MCF 10A (cell line): ENCODE measurements at regions not wholly inside any gene's neighbourhood (a gene's known extent, or its start where the extent isn't known, plus 50 kb on each side); places are given as distances from the start of the nearest gene placed in this dataset.

Experiments used
- BruUV-seq: library from RNA; stranded (reverse); fragments of 400-500 nt; replicated peaks from 2 replicates; lab custom pipeline; 2021; lab: Mats Ljungman, UMichigan
- CTCF ChIA-PET: fragments of 300-600 bp; sonication (Branson Sonifier 250); formaldehyde crosslinking; extraction: SDS; loops from one replicate; lab custom pipeline; 2021; ENCODE audit warnings: antibody characterized with exemption, inconsistent platforms; lab: Yijun Ruan, JAX
- POLR2A ChIA-PET: fragments of 300-600, 350-650 bp; sonication (Branson Sonifier 250); formaldehyde crosslinking; extraction: SDS; loops from one replicate; lab custom pipeline; 2020; ENCODE audit warnings: antibody characterized with exemption, inconsistent platforms; lab: Yijun Ruan, JAX
- DNase-seq: peaks from one replicate; pipeline ENCODE4 v3.0.0-alpha.2; 2018; ENCODE audit not compliant: unreplicated experiment
- H3K27ac Mint-ChIP-seq: one replicate; pipeline ENCODE4 v1.8.0; 2022; ENCODE audit warnings: mild to moderate bottlenecking, low read depth, mixed read lengths; ENCODE audit not compliant: unreplicated experiment
- H3K27me3 Mint-ChIP-seq: one replicate; pipeline ENCODE4 v1.8.0; 2022; ENCODE audit warnings: mixed read lengths; ENCODE audit not compliant: insufficient read depth, unreplicated experiment
- H3K36me3 Mint-ChIP-seq: one replicate; pipeline ENCODE4 v1.8.0; 2022; ENCODE audit warnings: mild to moderate bottlenecking, moderate library complexity, mixed read lengths; ENCODE audit not compliant: insufficient read depth, unreplicated experiment
- H3K4me1 Mint-ChIP-seq: one replicate; pipeline ENCODE4 v1.8.0; 2022; ENCODE audit warnings: mixed read lengths; ENCODE audit not compliant: insufficient read depth, unreplicated experiment
- H3K4me3 Mint-ChIP-seq: one replicate; pipeline ENCODE4 v1.8.0; 2022; ENCODE audit warnings: mild to moderate bottlenecking, moderate library complexity, mixed read lengths; ENCODE audit not compliant: unreplicated experiment
- H3K9me3 Mint-ChIP-seq: one replicate; pipeline ENCODE4 v1.8.0; 2022; ENCODE audit warnings: mixed read lengths; ENCODE audit not compliant: unreplicated experiment
- intact Hi-C: fragments of 100-400 bp; cut with micrococcal nuclease; formaldehyde crosslinking; loops from 2 replicates; pipeline ENCODE4 v1.14.1; 2022
- TF ChIP-seq, protein P1 (sequence below): fragments of 200-600 bp; IDR thresholded peaks from one replicate; pipeline ENCODE4 v1.8.0; 2022; ENCODE audit warnings: antibody characterized with exemption, mild to moderate bottlenecking; ENCODE audit not compliant: unreplicated experiment

DNA sequence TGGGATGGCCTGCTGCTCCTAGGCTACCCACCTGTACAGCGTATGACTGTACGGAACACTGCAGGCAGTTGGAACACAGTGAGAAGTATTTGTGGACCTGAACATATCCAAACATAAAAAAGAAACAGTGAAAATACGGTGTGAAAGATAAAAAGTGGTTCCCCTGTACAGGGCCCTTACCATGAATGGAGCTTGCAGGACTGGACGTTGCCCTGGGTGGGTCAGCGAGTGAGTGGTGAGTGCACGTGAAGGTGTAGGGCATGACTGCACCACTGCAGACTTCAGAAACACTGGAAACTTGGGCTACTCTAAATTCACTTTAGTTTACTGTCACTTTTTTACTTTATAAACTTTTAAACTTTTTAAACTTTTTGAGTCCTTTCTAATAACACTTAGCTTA, 71.2 kb upstream of the SLC6A6 start:
- Mint-ChIP-seq H3K4me3 (no peak overlapping the region), H3K27me3 (no peaks in the 10 kb centered on the region), H3K36me3 (no peaks in the 10 kb centered on the region), H3K27ac (no peak overlapping the region), H3K4me1 (peaks cover under 1% of the 10 kb centered on the region), H3K9me3 (peaks cover 5% of the 10 kb centered on the region)
- TF ChIP-seq, protein P1, sequence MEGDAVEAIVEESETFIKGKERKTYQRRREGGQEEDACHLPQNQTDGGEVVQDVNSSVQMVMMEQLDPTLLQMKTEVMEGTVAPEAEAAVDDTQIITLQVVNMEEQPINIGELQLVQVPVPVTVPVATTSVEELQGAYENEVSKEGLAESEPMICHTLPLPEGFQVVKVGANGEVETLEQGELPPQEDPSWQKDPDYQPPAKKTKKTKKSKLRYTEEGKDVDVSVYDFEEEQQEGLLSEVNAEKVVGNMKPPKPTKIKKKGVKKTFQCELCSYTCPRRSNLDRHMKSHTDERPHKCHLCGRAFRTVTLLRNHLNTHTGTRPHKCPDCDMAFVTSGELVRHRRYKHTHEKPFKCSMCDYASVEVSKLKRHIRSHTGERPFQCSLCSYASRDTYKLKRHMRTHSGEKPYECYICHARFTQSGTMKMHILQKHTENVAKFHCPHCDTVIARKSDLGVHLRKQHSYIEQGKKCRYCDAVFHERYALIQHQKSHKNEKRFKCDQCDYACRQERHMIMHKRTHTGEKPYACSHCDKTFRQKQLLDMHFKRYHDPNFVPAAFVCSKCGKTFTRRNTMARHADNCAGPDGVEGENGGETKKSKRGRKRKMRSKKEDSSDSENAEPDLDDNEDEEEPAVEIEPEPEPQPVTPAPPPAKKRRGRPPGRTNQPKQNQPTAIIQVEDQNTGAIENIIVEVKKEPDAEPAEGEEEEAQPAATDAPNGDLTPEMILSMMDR: no peak
- BruUV-seq: no TSS peak
- DNase-seq: no peak
- CTCF ChIA-PET: interaction anchor here (0.6 to 1.5 kb wide), 3 partner anchors 130 to 301 kb away, joined by 3 to 6 read pairs (median 3); no protein-coding TSS in a partner anchor
- POLR2A ChIA-PET: interaction anchor here (0.6 to 0.7 kb wide), 2 partner anchors 590 to 1596 kb away, joined by 3 read pairs; no protein-coding TSS in a partner anchor
- intact Hi-C loops: no loop called here

DNA sequence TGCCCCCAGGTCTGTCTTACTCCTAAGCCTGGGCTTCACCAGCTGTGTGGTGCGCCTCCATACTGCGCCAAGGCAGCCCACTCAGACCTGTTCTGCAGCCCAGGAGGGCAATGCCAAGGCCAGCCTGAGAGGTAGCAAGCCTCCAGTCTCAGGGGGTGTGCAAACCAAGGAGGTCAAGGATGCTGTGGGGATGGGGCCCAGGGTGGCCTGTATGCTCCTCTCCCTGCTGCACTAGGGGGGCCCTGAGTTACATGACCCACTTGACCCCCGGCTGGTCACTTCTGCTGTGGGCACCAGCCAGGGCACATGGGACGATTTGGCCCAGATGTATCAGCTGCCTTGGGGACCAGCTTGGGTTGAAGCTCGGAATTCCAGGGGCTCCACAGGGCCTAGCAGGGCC, 70.0 kb upstream of the SLC6A6 start:
- H3K4me1 Mint-ChIP-seq: peaks cover 6% of the 10 kb centered on the region
- CTCF ChIA-PET: interaction anchor here (0.7 kb wide), 2 partner anchors 70 to 131 kb away, joined by 3 read pairs; no protein-coding TSS in a partner anchor
- peaks cover 6% of the 10 kb centered on the region for H3K27me3 Mint-ChIP-seq
- intact Hi-C loops: no loop called here
- H3K9me3 Mint-ChIP-seq: peaks cover 5% of the 10 kb centered on the region
- no peak overlapping the region for H3K4me3 Mint-ChIP-seq
- no peak for DNase-seq
- H3K27ac Mint-ChIP-seq: no peak overlapping the region
- H3K36me3 Mint-ChIP-seq: no peaks in the 10 kb centered on the region
- BruUV-seq: no TSS peak
- TF ChIP-seq, protein P1: no peak
- POLR2A ChIA-PET: no interaction called here

DNA sequence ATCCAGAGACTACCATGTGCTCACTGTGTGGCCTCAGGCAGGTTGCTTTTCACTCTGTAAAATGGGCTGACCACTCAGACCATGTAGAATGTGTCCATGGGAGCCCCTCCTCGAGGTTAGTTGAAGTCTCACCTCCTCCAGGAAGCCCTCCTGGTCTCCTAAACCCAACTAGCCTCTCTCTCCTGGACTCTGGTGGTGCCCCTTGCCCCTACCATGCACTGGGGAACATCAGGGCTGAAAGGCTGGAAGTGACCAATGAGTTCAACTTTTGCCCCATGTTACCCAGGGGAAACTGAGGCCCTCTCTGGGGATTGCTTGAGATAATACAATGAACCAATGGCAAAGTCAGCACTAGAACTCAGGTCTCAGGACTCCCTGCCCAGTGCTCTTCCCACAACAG, 69.2 kb upstream of the SLC6A6 start:
- Mint-ChIP-seq H3K9me3 (peaks cover 5% of the 10 kb centered on the region), H3K27ac (no peak overlapping the region), H3K4me1 (peaks cover 6% of the 10 kb centered on the region), H3K4me3 (no peak overlapping the region), H3K27me3 (peaks cover 14% of the 10 kb centered on the region), H3K36me3 (no peaks in the 10 kb centered on the region)
- BruUV-seq: no TSS peak
- POLR2A ChIA-PET: no interaction called here
- intact Hi-C loops: no loop called here
- no peak for DNase-seq
- TF ChIP-seq, protein P1: no peak
- CTCF ChIA-PET: interaction anchor here (1.6 kb wide), 1 partner anchor 130 kb away, joined by 4 read pairs; no protein-coding TSS in a partner anchor

DNA sequence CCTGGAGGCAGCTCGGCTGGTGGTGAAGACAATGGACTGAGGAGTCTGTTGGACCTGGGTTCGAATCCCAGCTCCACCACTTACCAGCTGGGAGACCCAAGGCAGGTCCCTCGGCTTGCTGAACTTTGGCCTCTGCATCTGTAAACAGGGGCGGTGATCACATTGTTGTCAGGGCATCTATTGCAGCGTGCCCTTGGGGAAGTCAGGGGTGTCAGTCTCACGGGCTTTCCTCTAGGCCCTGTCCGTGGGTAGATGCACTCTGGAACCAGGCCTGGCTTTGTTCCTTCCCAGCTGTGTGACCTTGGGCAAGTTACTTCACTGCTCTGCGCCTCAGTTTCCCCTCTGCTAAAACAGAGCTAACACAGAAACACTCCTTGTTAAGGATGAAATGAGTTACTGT, 68.8 kb upstream of the SLC6A6 start:
- ChIA-PET CTCF (interaction anchor here (1.6 kb wide), 1 partner anchor 130 kb away, joined by 4 read pairs; no protein-coding TSS in a partner anchor), POLR2A (no interaction called here)
- DNase-seq: no peak
- peaks cover 18% of the 10 kb centered on the region for H3K27me3 Mint-ChIP-seq
- no peak overlapping the region for H3K4me3 Mint-ChIP-seq
- H3K36me3 Mint-ChIP-seq: no peaks in the 10 kb centered on the region
- H3K4me1 Mint-ChIP-seq: peaks cover 6% of the 10 kb centered on the region
- intact Hi-C loops: no loop called here
- H3K27ac Mint-ChIP-seq: no peak overlapping the region
- TF ChIP-seq, protein P1: no peak
- BruUV-seq: no TSS peak
- peaks cover under 1% of the 10 kb centered on the region for H3K9me3 Mint-ChIP-seq
